Ovary (tissue), 7 donors: ENCODE measurements at regions not wholly inside any gene's neighbourhood (a gene's known extent, or its start where the extent isn't known, plus 50 kb on each side); places are given as distances from the start of the nearest gene placed in this dataset.
"Not testable (repeated sequence)": the region's sequence is repeated elsewhere in the genome, so short reads cannot be mapped to it uniquely, and the experiment has no call there.

ENCODE experiments used
- DNase-seq, 5 donors: peaks; one replicate each; pipeline ENCODE4 v3.0.0-alpha.2; 2019 to 2020
- H3K27ac ChIP-seq, 2 donors: fragments of 200-600 bp; one replicate each; pipeline versions ENCODE4 v1.5.1 to v1.8.0; 2019 to 2022
- H3K27me3 ChIP-seq: fragments of 200-600 bp; one replicate; pipeline ENCODE4 v1.8.0; 2022
- H3K36me3 ChIP-seq: fragments of 200-600 bp; sonication (generic); one replicate; pipeline ENCODE4 v1.5.1; 2019
- H3K4me1 ChIP-seq: one replicate; pipeline ENCODE4 v1.8.1; 2013; ENCODE audit warnings: mild to moderate bottlenecking, moderate library complexity; ENCODE audit not compliant: insufficient read depth
- H3K4me3 ChIP-seq: fragments of 200-600 bp; sonication (generic); one replicate; pipeline ENCODE4 v1.5.1; 2017
- H3K9me3 ChIP-seq, 2 donors: fragments of 200-600 bp in 1 of 2; sonication (generic) in 1 of 2; one replicate each; pipeline versions ENCODE4 v1.5.1 to v1.8.1; 2013 to 2019; ENCODE audit warnings: mild to moderate bottlenecking in 1 of 2, moderate library complexity in 1 of 2
- EP300 ChIP-seq: sonication (generic); formaldehyde crosslinking; IDR thresholded peaks from one replicate; pipeline ENCODE4 v1.6.1; 2017; ENCODE audit warnings: antibody characterized with exemption
- POLR2A ChIP-seq: fragments of 450-650 bp; IDR thresholded peaks from one replicate; pipeline ENCODE4 v1.6.1; 2017; ENCODE audit warnings: antibody characterized with exemption, mild to moderate bottlenecking, moderate library complexity
- WGBS, 3 donors: extraction: QIAGEN DNeasy Blood & Tissue Kit in 1 of 3; methylation state at CpG; one replicate each; pipeline versions ENCODE4 v1.1.5 to v1.1.7; 2013 to 2017; 5-methylcytosine and 5-hydroxymethylcytosine counted together
- intact Hi-C, 4 donors: fragments of 100-400 bp; cut with DNase I; formaldehyde crosslinking; loops; one replicate each; pipeline versions ENCODE4 v1.11.0 to v1.15.1; 2022 to 2023
- TF ChIP-seq, protein P1 (sequence below), 3 donors: fragments of 450-650 bp in 2 of 3; fragments of 200-600 bp in 1 of 3; IDR thresholded peaks; one replicate each; pipeline versions ENCODE4 v1.5.1 to v1.8.0; 2016 to 2022; ENCODE audit warnings: antibody characterized with exemption in 3 of 3, mild to moderate bottlenecking in 1 of 3
- donor health status: DM: no; HTN: no; CAD: no; lungs with moderate emphysema.
- donor health status: DM: no; HTN: no; CAD: no.
- donor health status: Bipolar disorder and iron deficiency.
- donor health status: DM: no; HTN: no; CAD: no.
- donor health status: DM: yes; HTN: yes; CAD: no.

DNA sequence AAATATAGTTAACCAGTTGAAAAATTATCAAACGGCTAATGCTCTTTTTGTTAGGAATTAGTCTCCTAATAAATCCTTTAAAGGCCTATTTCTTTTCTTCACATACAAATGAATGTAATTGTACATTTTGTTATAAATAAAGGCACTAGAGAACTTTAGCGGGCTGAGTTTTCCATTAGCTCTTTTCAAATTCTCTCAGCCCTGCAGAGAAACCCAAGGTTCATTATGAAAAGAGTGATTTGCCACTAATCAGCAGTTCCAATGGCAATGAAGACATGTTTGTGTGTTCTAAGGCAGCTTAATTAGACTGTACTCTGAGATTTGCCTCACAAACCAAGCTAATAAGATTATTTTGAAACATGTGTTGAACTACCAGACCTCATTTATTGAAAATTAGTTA lies 64.6 kb upstream of the P2RY1 start:
- no peak for DNase-seq
- WGBS, 3 donors = 65 to 89% (median 87%) methylated on average over 2 of the region's 2 CpGs
- no peaks in the 10 kb centered on the region for H3K27me3 ChIP-seq
- intact Hi-C loops = no loop called here
- no peak overlapping the region for H3K4me3 ChIP-seq
- H3K36me3 ChIP-seq = no peaks in the 10 kb centered on the region
- no peaks in the 10 kb centered on the region for H3K4me1 ChIP-seq
- no peak overlapping the region for H3K27ac ChIP-seq
- TF ChIP-seq EP300 (no peak), POLR2A (no peak)
- TF ChIP-seq, protein P1, sequence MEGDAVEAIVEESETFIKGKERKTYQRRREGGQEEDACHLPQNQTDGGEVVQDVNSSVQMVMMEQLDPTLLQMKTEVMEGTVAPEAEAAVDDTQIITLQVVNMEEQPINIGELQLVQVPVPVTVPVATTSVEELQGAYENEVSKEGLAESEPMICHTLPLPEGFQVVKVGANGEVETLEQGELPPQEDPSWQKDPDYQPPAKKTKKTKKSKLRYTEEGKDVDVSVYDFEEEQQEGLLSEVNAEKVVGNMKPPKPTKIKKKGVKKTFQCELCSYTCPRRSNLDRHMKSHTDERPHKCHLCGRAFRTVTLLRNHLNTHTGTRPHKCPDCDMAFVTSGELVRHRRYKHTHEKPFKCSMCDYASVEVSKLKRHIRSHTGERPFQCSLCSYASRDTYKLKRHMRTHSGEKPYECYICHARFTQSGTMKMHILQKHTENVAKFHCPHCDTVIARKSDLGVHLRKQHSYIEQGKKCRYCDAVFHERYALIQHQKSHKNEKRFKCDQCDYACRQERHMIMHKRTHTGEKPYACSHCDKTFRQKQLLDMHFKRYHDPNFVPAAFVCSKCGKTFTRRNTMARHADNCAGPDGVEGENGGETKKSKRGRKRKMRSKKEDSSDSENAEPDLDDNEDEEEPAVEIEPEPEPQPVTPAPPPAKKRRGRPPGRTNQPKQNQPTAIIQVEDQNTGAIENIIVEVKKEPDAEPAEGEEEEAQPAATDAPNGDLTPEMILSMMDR (IDR thresholded peaks at IDR 0.05) = no peak
- H3K9me3 ChIP-seq = no peaks in the 10 kb centered on the region

DNA sequence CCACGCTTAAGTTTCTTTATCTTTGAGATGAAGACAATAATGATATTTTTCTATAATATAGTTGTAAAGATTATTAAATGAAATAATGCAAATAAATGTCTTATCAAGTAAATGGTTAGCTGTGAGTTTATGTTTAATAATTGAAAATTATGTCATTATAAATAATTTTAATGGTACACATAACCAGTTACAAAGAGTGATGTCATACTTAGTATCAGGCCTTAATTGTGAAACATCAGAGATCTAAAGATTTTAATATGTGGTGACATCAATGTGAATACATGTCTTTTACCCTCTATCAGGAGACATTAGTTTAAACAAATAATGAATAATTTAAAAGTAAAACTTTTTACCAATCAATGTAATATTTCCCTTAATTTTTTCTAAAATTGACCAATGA lies 63.8 kb upstream of the P2RY1 start:
- Histone ChIP-seq H3K4me1 (no peaks in the 10 kb centered on the region), H3K9me3 (no peaks in the 10 kb centered on the region), H3K4me3 (no peak overlapping the region), H3K27me3 (no peaks in the 10 kb centered on the region), H3K27ac (no peak overlapping the region), H3K36me3 (no peaks in the 10 kb centered on the region)
- DNase-seq = no peak
- intact Hi-C loops = no loop called here
- TF ChIP-seq EP300 = no peak
- TF ChIP-seq, protein P1 (IDR thresholded peaks at IDR 0.05) = no peak
- no peak for TF ChIP-seq POLR2A
- 91 to 98% (median 92%) methylated on average over 1 of the region's 1 CpG for WGBS, 3 donors

- no peak overlapping the region for H3K27ac ChIP-seq
Observed at GRCh38 chr3:152772674-152773225, 62.2 kb upstream of the P2RY1 start.

DNA sequence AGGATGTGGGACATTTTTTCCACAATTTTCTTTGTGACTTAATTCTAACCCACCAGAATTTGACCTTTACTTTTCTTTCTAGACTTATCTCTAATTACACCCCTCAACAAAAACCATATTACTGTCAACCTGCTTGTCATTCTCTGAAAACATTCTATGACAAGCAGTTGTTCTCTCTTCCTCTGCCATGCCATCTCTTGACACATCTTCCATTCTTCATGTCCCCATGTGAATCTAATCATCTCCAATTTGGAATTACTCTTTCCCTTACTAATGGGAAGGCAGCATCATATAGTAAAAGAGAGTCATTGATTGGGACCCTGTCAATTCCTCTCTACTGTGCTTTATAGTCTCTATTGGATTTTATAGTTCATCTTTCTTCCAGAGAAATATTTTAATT lies 61.3 kb upstream of the P2RY1 start:
- H3K36me3 ChIP-seq = no peaks in the 10 kb centered on the region
- no peaks in the 10 kb centered on the region for H3K27me3 ChIP-seq
- H3K27ac ChIP-seq = no peak overlapping the region
- H3K4me1 ChIP-seq = no peaks in the 10 kb centered on the region
- H3K4me3 ChIP-seq = no peak overlapping the region
- intact Hi-C loops = no loop called here
- DNase-seq = no peak
- TF ChIP-seq, protein P1 (IDR thresholded peaks at IDR 0.05) = no peak
- TF ChIP-seq POLR2A = no peak
- TF ChIP-seq EP300 = no peak
- H3K9me3 ChIP-seq = no peaks in the 10 kb centered on the region

More at GRCh38 chr3:152772674-152773225, 62.2 kb upstream of the P2RY1 start:
- no peak for DNase-seq
- 19 to 41% (median 39%) methylated on average over 2 of the region's 2 CpGs for WGBS, 3 donors
- Histone ChIP-seq H3K27me3 (no peaks in the 10 kb centered on the region), H3K9me3 (no peaks in the 10 kb centered on the region), H3K4me1 (no peaks in the 10 kb centered on the region), H3K36me3 (no peaks in the 10 kb centered on the region), H3K4me3 (no peak overlapping the region)
- intact Hi-C loops = no loop called here
- TF ChIP-seq POLR2A (no peak), EP300 (no peak)
- TF ChIP-seq, protein P1 (IDR thresholded peaks at IDR 0.05) = no peak

GRCh38 chr3:152774230-152774629 lies 60.7 kb upstream of the P2RY1 start:
- H3K9me3 ChIP-seq, H3K4me3 ChIP-seq, H3K27me3 ChIP-seq, H3K36me3 ChIP-seq, H3K4me1 ChIP-seq, DNase-seq, intact Hi-C loops, H3K27ac ChIP-seq: not testable (repeated sequence)
- 91 to 97% (median 96%) methylated on average over 4 of the region's 4 CpGs for WGBS, 3 donors
